Adrenal gland (tissue), 5 donors: ENCODE measurements at regions not wholly inside any gene's neighbourhood (a gene's known extent, or its start where the extent isn't known, plus 50 kb on each side); places are given as distances from the start of the nearest gene placed in this dataset.

ENCODE experiments used
- POLR2A ChIP-seq, 2 donors: fragments of 450-650 bp; IDR thresholded peaks; one replicate each; pipeline ENCODE4 v1.6.1; 2017; ENCODE audit warnings: antibody characterized with exemption in 2 of 2, mild to moderate bottlenecking in 2 of 2, moderate library complexity in 1 of 2
- TF ChIP-seq, protein P1 (sequence below), 6 experiments: fragments of 450-650 bp in 4 of 6; fragments of 200-600 bp in 2 of 6; sonication (generic) in 1 of 6; IDR thresholded peaks; 1 replicate in 5 of 6; 2 replicates in 1 of 6; pipeline versions ENCODE4 v1.5.1 to v1.8.0; 2016 to 2021; ENCODE audit warnings: antibody characterized with exemption in 6 of 6, mild to moderate bottlenecking in 2 of 6, moderate library complexity in 1 of 6
- donor health status: DM: no; HTN: no; CAD: no.

DNA sequence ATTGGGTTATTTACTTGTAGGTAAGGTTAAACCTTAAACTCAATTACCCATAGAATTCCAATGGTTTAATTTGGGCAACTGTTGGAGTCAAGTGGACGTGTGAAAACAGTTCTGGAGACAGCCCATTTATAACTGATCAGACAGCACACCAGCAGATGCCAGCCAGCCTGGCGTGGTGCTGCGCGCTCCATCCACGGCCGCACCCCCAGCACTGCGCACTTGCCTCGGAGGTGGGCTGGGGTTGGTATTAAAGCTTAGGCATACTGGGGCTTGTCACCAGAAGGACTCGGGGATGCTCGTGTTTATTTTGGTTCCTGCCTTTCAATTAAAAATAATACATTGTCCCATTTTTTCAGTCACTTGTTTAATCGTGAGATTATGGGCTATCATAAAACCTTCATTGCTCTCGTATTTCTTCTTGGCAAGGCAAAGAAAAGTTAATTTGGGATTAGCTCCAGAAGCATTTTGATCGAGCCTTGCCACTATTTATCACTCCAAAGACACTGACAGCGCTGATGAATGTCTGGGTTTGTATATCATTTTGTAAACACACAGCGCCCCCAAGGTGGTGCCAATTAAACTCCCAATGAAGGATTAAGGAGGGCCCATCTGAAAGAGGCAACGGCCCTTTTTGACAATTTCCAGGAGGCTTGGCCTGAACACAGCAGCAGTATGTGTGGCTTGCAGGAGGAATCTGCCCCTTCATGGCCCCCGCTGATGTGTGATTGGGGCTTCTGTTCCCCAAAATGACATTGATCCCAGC, 204.5 kb upstream of the CXCL12 start:
- no peak for TF ChIP-seq POLR2A (IDR thresholded peaks at IDR 0.05)
- TF ChIP-seq, protein P1, sequence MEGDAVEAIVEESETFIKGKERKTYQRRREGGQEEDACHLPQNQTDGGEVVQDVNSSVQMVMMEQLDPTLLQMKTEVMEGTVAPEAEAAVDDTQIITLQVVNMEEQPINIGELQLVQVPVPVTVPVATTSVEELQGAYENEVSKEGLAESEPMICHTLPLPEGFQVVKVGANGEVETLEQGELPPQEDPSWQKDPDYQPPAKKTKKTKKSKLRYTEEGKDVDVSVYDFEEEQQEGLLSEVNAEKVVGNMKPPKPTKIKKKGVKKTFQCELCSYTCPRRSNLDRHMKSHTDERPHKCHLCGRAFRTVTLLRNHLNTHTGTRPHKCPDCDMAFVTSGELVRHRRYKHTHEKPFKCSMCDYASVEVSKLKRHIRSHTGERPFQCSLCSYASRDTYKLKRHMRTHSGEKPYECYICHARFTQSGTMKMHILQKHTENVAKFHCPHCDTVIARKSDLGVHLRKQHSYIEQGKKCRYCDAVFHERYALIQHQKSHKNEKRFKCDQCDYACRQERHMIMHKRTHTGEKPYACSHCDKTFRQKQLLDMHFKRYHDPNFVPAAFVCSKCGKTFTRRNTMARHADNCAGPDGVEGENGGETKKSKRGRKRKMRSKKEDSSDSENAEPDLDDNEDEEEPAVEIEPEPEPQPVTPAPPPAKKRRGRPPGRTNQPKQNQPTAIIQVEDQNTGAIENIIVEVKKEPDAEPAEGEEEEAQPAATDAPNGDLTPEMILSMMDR (IDR thresholded peaks at IDR 0.05) = no peak
